Erythroblast (primary cell): ENCODE measurements at regions not wholly inside any gene's neighbourhood (a gene's known extent, or its start where the extent isn't known, plus 50 kb on each side); places are given as distances from the start of the nearest gene placed in this dataset.

ENCODE experiments used
- GATA1 ChIP-seq: IDR thresholded peaks from 2 replicates; pipeline ENCODE4 v1.6.1; 2011; ENCODE audit warnings: low read depth, mild to moderate bottlenecking, control low read depth, low read length, moderate library complexity
- POLR2A ChIP-seq: IDR thresholded peaks from 2 replicates; pipeline ENCODE4 v1.6.1; 2011; ENCODE audit warnings: mild to moderate bottlenecking, low read length

DNA sequence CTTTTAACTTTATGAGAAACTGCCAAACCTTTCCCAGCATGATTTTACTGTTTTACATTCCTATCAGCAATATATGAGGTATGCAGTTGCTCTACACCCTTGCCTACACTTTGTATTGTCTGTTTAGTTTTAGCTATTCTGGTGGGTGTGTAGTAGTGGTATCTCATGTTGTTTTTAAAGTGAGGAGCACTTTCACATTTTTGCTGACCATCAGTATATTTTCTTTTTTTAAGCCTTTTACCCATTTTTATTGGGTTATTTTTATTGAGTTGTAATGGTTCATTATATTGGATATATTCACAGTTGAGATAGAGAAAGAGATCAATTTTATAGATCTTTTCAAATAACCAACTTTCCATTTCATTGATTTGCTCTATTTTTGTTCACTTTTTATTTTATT, 102.4 kb downstream of the BARX1 start:
- TF ChIP-seq POLR2A (no peak), GATA1 (no peak)
